ENCODE measurements at regions not wholly inside any gene's neighbourhood (a gene's known extent, or its start where the extent isn't known, plus 50 kb on each side); places are given as distances from the start of the nearest gene placed in this dataset.
"Not testable (repeated sequence)": the region's sequence is repeated elsewhere in the genome, so short reads cannot be mapped to it uniquely, and the experiment has no call there.

- no peaks in the 10 kb centered on the region for H3K36me3 ChIP-seq (replicated peaks in 1 of 2; ENCODE audit: control insufficient read depth in 1 of 2, insufficient read depth in 2 of 2, low read length in 2 of 2)
- 0% methylated on average over 3 of the region's 9 CpGs for WGBS (ENCODE audit: insufficient coverage)
- no peaks in the 10 kb centered on the region for H3K9me3 ChIP-seq (replicated peaks in 1 of 2; ENCODE audit: control insufficient read depth in 1 of 2, insufficient read depth in 1 of 2, low read length in 2 of 2)
- H3K27ac ChIP-seq (ENCODE audit: low read depth in 1 of 2, low read length in 2 of 2) = peak overlapping the region; percentile 87 to 96
- Mint-ChIP-seq H3K4me1 (peaks cover 50% of the 10 kb centered on the region), H3K4me3 (peak overlapping the region; percentile 41 to 70), H3K27me3 (ENCODE audit: low read depth in 3 of 3) (peaks cover 0 to 2% (median 2%) of the 10 kb centered on the region in 3 donors), H3K9me3 (peaks cover 0 to 4% (median 0%) of the 10 kb centered on the region in 7 donors), H3K36me3 (peaks cover 5 to 12% of the 10 kb centered on the region in 2 donors), H3K27ac (peak overlapping the region; percentile 97 to 99 (median 98))
- no peak overlapping the region for H2AFZ ChIP-seq (ENCODE audit: insufficient read depth, low read depth, low read length, poor library complexity, severe bottlenecking)
- intact Hi-C loops (cut with micrococcal nuclease) = loop anchor here (2.0 to 5.0 kb wide), 3 partner anchors 23 to 67 kb away; partner anchors contain the start of gene RAP2B (in 1 of the 2)
- TF ChIP-seq, protein P1, sequence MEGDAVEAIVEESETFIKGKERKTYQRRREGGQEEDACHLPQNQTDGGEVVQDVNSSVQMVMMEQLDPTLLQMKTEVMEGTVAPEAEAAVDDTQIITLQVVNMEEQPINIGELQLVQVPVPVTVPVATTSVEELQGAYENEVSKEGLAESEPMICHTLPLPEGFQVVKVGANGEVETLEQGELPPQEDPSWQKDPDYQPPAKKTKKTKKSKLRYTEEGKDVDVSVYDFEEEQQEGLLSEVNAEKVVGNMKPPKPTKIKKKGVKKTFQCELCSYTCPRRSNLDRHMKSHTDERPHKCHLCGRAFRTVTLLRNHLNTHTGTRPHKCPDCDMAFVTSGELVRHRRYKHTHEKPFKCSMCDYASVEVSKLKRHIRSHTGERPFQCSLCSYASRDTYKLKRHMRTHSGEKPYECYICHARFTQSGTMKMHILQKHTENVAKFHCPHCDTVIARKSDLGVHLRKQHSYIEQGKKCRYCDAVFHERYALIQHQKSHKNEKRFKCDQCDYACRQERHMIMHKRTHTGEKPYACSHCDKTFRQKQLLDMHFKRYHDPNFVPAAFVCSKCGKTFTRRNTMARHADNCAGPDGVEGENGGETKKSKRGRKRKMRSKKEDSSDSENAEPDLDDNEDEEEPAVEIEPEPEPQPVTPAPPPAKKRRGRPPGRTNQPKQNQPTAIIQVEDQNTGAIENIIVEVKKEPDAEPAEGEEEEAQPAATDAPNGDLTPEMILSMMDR (IDR thresholded peaks at IDR 0.05) = no peak
- no peaks in the 10 kb centered on the region for H3K27me3 ChIP-seq (ENCODE audit: control insufficient read depth in 2 of 2, insufficient read depth in 2 of 2, low read length in 2 of 2)
- H3K4me3 ChIP-seq (replicated peaks in 1 of 3; ENCODE audit: low read depth in 2 of 3, low read length in 3 of 3) = peak overlapping the region in 2 of 3 experiments; percentile 20 to 53
- H3K4me2 ChIP-seq (replicated peaks; ENCODE audit: extremely low read depth, low read length, poor library complexity, severe bottlenecking) = peak overlapping the region; percentile 53
- no peaks in the 10 kb centered on the region for H3K79me2 ChIP-seq (ENCODE audit: insufficient read depth, low read length)
- H3K9ac ChIP-seq (ENCODE audit: insufficient read depth, low read length, poor library complexity, severe bottlenecking) = peak overlapping the region; percentile 68
- no peaks in the 10 kb centered on the region for H4K20me1 ChIP-seq (ENCODE audit: insufficient read depth, low read length)
- peaks cover 48 to 51% of the 10 kb centered on the region in 2 donors for H3K4me1 ChIP-seq (ENCODE audit: control insufficient read depth in 1 of 2, insufficient read depth in 2 of 2, low read length in 2 of 2)
- DNase-seq = peak; percentile 98 to 100 (median 99)
Measured at GRCh38 chr3:153221748-153222162, 59.7 kb downstream of the RAP2B start.

- H3K36me3 Mint-ChIP-seq; H2AFZ ChIP-seq (ENCODE audit: insufficient read depth, low read depth, low read length, poor library complexity, severe bottlenecking); H3K27me3 ChIP-seq (ENCODE audit: control insufficient read depth in 2 of 2, insufficient read depth in 2 of 2, low read length in 2 of 2); H3K9me3 ChIP-seq (replicated peaks in 1 of 2; ENCODE audit: control insufficient read depth in 1 of 2, insufficient read depth in 1 of 2, low read length in 2 of 2); DNase-seq; H3K9ac ChIP-seq (ENCODE audit: insufficient read depth, low read length, poor library complexity, severe bottlenecking); H3K4me2 ChIP-seq (replicated peaks; ENCODE audit: extremely low read depth, low read length, poor library complexity, severe bottlenecking); H3K27me3 Mint-ChIP-seq (ENCODE audit: low read depth in 3 of 3); H3K4me3 ChIP-seq (replicated peaks in 1 of 3; ENCODE audit: low read depth in 2 of 3, low read length in 3 of 3); intact Hi-C loops (cut with micrococcal nuclease); H3K27ac Mint-ChIP-seq; H3K4me3 Mint-ChIP-seq; H4K20me1 ChIP-seq (ENCODE audit: insufficient read depth, low read length); H3K9me3 Mint-ChIP-seq; H3K36me3 ChIP-seq (replicated peaks in 1 of 2; ENCODE audit: control insufficient read depth in 1 of 2, insufficient read depth in 2 of 2, low read length in 2 of 2); H3K79me2 ChIP-seq (ENCODE audit: insufficient read depth, low read length); H3K27ac ChIP-seq (ENCODE audit: low read depth in 1 of 2, low read length in 2 of 2): not testable (repeated sequence)
- peaks cover 13% of the 10 kb centered on the region for H3K4me1 Mint-ChIP-seq
- 97% methylated on average over 5 of the region's 5 CpGs for WGBS (ENCODE audit: insufficient coverage)
- H3K4me1 ChIP-seq (ENCODE audit: control insufficient read depth in 1 of 2, insufficient read depth in 2 of 2, low read length in 2 of 2) = peaks cover 10 to 15% of the 10 kb centered on the region in 2 donors
Measured at GRCh38 chr3:153226877-153227276, 64.9 kb downstream of the RAP2B start.

GRCh38 chr3:153230427-153230826 lies 68.4 kb downstream of the RAP2B start:
- intact Hi-C loops (cut with micrococcal nuclease); H3K4me1 Mint-ChIP-seq; DNase-seq; H3K27me3 Mint-ChIP-seq (ENCODE audit: low read depth in 3 of 3); H4K20me1 ChIP-seq (ENCODE audit: insufficient read depth, low read length); H3K36me3 Mint-ChIP-seq; H3K27ac ChIP-seq (ENCODE audit: low read depth in 1 of 2, low read length in 2 of 2); H2AFZ ChIP-seq (ENCODE audit: insufficient read depth, low read depth, low read length, poor library complexity, severe bottlenecking); H3K27me3 ChIP-seq (ENCODE audit: control insufficient read depth in 2 of 2, insufficient read depth in 2 of 2, low read length in 2 of 2); H3K4me2 ChIP-seq (replicated peaks; ENCODE audit: extremely low read depth, low read length, poor library complexity, severe bottlenecking); H3K4me3 Mint-ChIP-seq; H3K36me3 ChIP-seq (replicated peaks in 1 of 2; ENCODE audit: control insufficient read depth in 1 of 2, insufficient read depth in 2 of 2, low read length in 2 of 2); H3K4me1 ChIP-seq (ENCODE audit: control insufficient read depth in 1 of 2, insufficient read depth in 2 of 2, low read length in 2 of 2); H3K79me2 ChIP-seq (ENCODE audit: insufficient read depth, low read length); H3K9ac ChIP-seq (ENCODE audit: insufficient read depth, low read length, poor library complexity, severe bottlenecking); H3K4me3 ChIP-seq (replicated peaks in 1 of 3; ENCODE audit: low read depth in 2 of 3, low read length in 3 of 3); H3K9me3 ChIP-seq (replicated peaks in 1 of 2; ENCODE audit: control insufficient read depth in 1 of 2, insufficient read depth in 1 of 2, low read length in 2 of 2); H3K9me3 Mint-ChIP-seq: not testable (repeated sequence)
- 94% methylated on average over 5 of the region's 8 CpGs for whole genome bisulfite sequencing (ENCODE audit: insufficient coverage)
- H3K27ac Mint-ChIP-seq = peak overlapping the region in 1 of 7 donors; percentile 44

DNA sequence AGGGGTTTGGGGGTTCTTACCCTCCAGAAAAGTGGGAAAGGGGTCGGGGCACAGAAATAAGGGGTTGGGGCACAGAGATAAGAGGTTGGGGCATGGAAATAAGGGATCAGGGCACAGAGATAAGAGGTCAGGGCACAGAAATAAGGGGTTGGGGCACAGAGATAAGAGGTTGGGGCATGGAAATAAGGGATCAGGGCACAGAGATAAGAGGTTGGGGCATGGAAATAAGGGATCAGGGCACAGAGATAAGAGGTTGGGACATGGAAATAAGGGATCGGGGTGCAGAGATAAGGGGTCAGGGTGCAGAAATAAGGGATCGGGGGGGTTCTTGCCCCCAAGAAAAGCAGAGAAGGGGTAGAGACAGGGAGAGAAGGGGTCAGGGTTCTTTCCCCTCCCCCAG lies 69.2 kb downstream of the RAP2B start:
- H2AFZ ChIP-seq (ENCODE audit: insufficient read depth, low read depth, low read length, poor library complexity, severe bottlenecking); H3K27me3 Mint-ChIP-seq (ENCODE audit: low read depth in 3 of 3); H3K9me3 ChIP-seq (replicated peaks in 1 of 2; ENCODE audit: control insufficient read depth in 1 of 2, insufficient read depth in 1 of 2, low read length in 2 of 2); H3K9me3 Mint-ChIP-seq; H3K27ac Mint-ChIP-seq; H3K4me3 ChIP-seq (replicated peaks in 1 of 3; ENCODE audit: low read depth in 2 of 3, low read length in 3 of 3); intact Hi-C loops (cut with micrococcal nuclease); H3K4me1 ChIP-seq (ENCODE audit: control insufficient read depth in 1 of 2, insufficient read depth in 2 of 2, low read length in 2 of 2); DNase-seq; H3K4me2 ChIP-seq (replicated peaks; ENCODE audit: extremely low read depth, low read length, poor library complexity, severe bottlenecking); H3K27me3 ChIP-seq (ENCODE audit: control insufficient read depth in 2 of 2, insufficient read depth in 2 of 2, low read length in 2 of 2); H3K79me2 ChIP-seq (ENCODE audit: insufficient read depth, low read length); H4K20me1 ChIP-seq (ENCODE audit: insufficient read depth, low read length); H3K36me3 ChIP-seq (replicated peaks in 1 of 2; ENCODE audit: control insufficient read depth in 1 of 2, insufficient read depth in 2 of 2, low read length in 2 of 2); H3K36me3 Mint-ChIP-seq; H3K4me1 Mint-ChIP-seq; H3K27ac ChIP-seq (ENCODE audit: low read depth in 1 of 2, low read length in 2 of 2); H3K4me3 Mint-ChIP-seq; H3K9ac ChIP-seq (ENCODE audit: insufficient read depth, low read length, poor library complexity, severe bottlenecking): not testable (repeated sequence)
- WGBS (ENCODE audit: insufficient coverage) = 79% methylated on average over 1 of the region's 3 CpGs

Measured in CD14-positive monocyte (primary cell).